SK-N-SH treated with all-trans-retinoic acid at 6 μM for 48 hours (cell line): ENCODE measurements at regions not wholly inside any gene's neighbourhood (a gene's known extent, or its start where the extent isn't known, plus 50 kb on each side); places are given as distances from the start of the nearest gene placed in this dataset.

Experiments
- ATAC-seq: fragments of 200-7000 bp; cut with Tn5 transposase; 3 replicates; pipeline ENCODE4 v1.9.1; 2020; ENCODE audit warnings: mild to moderate bottlenecking, moderate library complexity
- ARNTL ChIP-seq: fragments of 450-650 bp; formaldehyde crosslinking; IDR thresholded peaks from 2 replicates; pipeline ENCODE4 v1.5.0; 2020; ENCODE audit warnings: low read depth, mild to moderate bottlenecking, moderate library complexity, borderline replicate concordance
- CSDC2 ChIP-seq: fragments of 250-450 bp; sonication (Bioruptor Pico); IDR thresholded peaks from 2 replicates; pipeline ENCODE4 v1.5.0; 2020; ENCODE audit warnings: mild to moderate bottlenecking, moderate library complexity
- ESRRG ChIP-seq: fragments of 250-450 bp; sonication (Bioruptor Pico); IDR thresholded peaks from 2 replicates; pipeline ENCODE4 v1.6.1; 2021; ENCODE audit warnings: mild to moderate bottlenecking
- GLIS3 ChIP-seq: fragments of 250-450 bp; sonication (Bioruptor Pico); IDR thresholded peaks from 2 replicates; pipeline ENCODE4 v1.5.0; 2020; ENCODE audit warnings: mild to moderate bottlenecking, moderate library complexity
- ISL1 ChIP-seq: fragments of 250-450 bp; sonication (Bioruptor Pico); IDR thresholded peaks from 2 replicates; pipeline ENCODE4 v2.1.2; 2022; ENCODE audit warnings: mild to moderate bottlenecking, moderate library complexity
- PPARA ChIP-seq: fragments of 250-450 bp; sonication (Bioruptor Pico); IDR thresholded peaks from 2 replicates; pipeline ENCODE4 v1.5.0; 2020; ENCODE audit warnings: mild to moderate bottlenecking, borderline replicate concordance
- RARB ChIP-seq: fragments of 250-450 bp; sonication (Bioruptor Pico); IDR thresholded peaks from 2 replicates; pipeline ENCODE4 v1.8.0; 2021; ENCODE audit warnings: mild to moderate bottlenecking, moderate library complexity
- TCF4 ChIP-seq: fragments of 250-450 bp; sonication (Bioruptor Pico); IDR thresholded peaks from 2 replicates; pipeline ENCODE4 v1.8.0; 2021; ENCODE audit warnings: mild to moderate bottlenecking, moderate library complexity, borderline replicate concordance
- TOX ChIP-seq: fragments of 250-450 bp; sonication (Bioruptor Pico); IDR thresholded peaks from 2 replicates; pipeline ENCODE4 v1.8.0; 2021; ENCODE audit warnings: mild to moderate bottlenecking, moderate library complexity, borderline replicate concordance
- TSHZ2 ChIP-seq: fragments of 250-450 bp; sonication (Bioruptor Pico); IDR thresholded peaks from 2 replicates; pipeline ENCODE4 v1.5.0; 2020; ENCODE audit warnings: mild to moderate bottlenecking, moderate library complexity
- ZC3H10 ChIP-seq: fragments of 250-450 bp; sonication (Bioruptor Pico); IDR thresholded peaks from 2 replicates; pipeline ENCODE4 v1.5.1; 2021; ENCODE audit warnings: mild to moderate bottlenecking, moderate library complexity
- ZFP3 ChIP-seq: fragments of 250-450 bp; sonication (Bioruptor Pico); IDR thresholded peaks from 2 replicates; pipeline ENCODE4 v1.5.0; 2020; ENCODE audit warnings: mild to moderate bottlenecking, moderate library complexity
- ZFP30 ChIP-seq: fragments of 450-650 bp; formaldehyde crosslinking; IDR thresholded peaks from 2 replicates; pipeline ENCODE4 v1.5.0; 2022; ENCODE audit warnings: mild to moderate bottlenecking, moderate library complexity
- ZNF565 ChIP-seq: fragments of 450-650 bp; formaldehyde crosslinking; conservative IDR thresholded peaks from 2 replicates; pipeline ENCODE4 v1.5.0; 2020; ENCODE audit warnings: low read depth, mild to moderate bottlenecking, moderate library complexity
- ZNF70 ChIP-seq: fragments of 450-650 bp; formaldehyde crosslinking; IDR thresholded peaks from 2 replicates; pipeline ENCODE4 v1.5.0; 2020; ENCODE audit warnings: mild to moderate bottlenecking, moderate library complexity
- ZNF8 ChIP-seq: fragments of 450-650 bp; formaldehyde crosslinking; IDR thresholded peaks from 2 replicates; pipeline ENCODE4 v1.5.0; 2020; ENCODE audit warnings: mild to moderate bottlenecking, moderate library complexity
- TF ChIP-seq, protein P1 (sequence below): fragments of 250-450 bp; sonication (Bioruptor Pico); IDR thresholded peaks from 2 replicates; pipeline ENCODE4 v1.8.0; 2020; ENCODE audit warnings: mild to moderate bottlenecking, moderate library complexity, borderline replicate concordance
- TF ChIP-seq, protein P2 (sequence below): fragments of 250-450 bp; sonication (Bioruptor Pico); IDR thresholded peaks from 2 replicates; pipeline ENCODE4 v1.8.0; 2021; ENCODE audit warnings: low read depth, mild to moderate bottlenecking, moderate library complexity, borderline replicate concordance
- TF ChIP-seq, protein P3 (sequence below): fragments of 250-450 bp; sonication (Bioruptor Pico); IDR thresholded peaks from 2 replicates; pipeline ENCODE4 v1.5.1; 2021; ENCODE audit warnings: mild to moderate bottlenecking, moderate library complexity
- TF ChIP-seq, protein P4 (sequence below): fragments of 250-450 bp; sonication (Bioruptor Pico); IDR thresholded peaks from 2 replicates; pipeline ENCODE4 v1.5.1; 2020; ENCODE audit warnings: low read depth, mild to moderate bottlenecking, moderate library complexity

GRCh38 chr13:74204602-74205312, 70.6 kb upstream of the KLF12 start (continued):
- TF ChIP-seq ZFP3 (CRISPR knock-in tag) (no peak), ZFP30 (CRISPR knock-in tag) (no peak)

- TF ChIP-seq CSDC2 (no peak), PPARA (no peak), ZNF8 (CRISPR knock-in tag) (no peak)
- TF ChIP-seq, protein P1, sequence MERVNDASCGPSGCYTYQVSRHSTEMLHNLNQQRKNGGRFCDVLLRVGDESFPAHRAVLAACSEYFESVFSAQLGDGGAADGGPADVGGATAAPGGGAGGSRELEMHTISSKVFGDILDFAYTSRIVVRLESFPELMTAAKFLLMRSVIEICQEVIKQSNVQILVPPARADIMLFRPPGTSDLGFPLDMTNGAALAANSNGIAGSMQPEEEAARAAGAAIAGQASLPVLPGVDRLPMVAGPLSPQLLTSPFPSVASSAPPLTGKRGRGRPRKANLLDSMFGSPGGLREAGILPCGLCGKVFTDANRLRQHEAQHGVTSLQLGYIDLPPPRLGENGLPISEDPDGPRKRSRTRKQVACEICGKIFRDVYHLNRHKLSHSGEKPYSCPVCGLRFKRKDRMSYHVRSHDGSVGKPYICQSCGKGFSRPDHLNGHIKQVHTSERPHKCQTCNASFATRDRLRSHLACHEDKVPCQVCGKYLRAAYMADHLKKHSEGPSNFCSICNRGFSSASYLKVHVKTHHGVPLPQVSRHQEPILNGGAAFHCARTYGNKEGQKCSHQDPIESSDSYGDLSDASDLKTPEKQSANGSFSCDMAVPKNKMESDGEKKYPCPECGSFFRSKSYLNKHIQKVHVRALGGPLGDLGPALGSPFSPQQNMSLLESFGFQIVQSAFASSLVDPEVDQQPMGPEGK (CRISPR knock-in tag): no peak
- TF ChIP-seq, protein P2, sequence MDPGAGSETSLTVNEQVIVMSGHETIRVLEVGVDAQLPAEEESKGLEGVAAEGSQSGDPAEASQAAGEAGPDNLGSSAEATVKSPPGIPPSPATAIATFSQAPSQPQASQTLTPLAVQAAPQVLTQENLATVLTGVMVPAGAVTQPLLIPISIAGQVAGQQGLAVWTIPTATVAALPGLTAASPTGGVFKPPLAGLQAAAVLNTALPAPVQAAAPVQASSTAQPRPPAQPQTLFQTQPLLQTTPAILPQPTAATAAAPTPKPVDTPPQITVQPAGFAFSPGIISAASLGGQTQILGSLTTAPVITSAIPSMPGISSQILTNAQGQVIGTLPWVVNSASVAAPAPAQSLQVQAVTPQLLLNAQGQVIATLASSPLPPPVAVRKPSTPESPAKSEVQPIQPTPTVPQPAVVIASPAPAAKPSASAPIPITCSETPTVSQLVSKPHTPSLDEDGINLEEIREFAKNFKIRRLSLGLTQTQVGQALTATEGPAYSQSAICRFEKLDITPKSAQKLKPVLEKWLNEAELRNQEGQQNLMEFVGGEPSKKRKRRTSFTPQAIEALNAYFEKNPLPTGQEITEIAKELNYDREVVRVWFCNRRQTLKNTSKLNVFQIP (CRISPR knock-in tag): no peak
- TF ChIP-seq, protein P3, sequence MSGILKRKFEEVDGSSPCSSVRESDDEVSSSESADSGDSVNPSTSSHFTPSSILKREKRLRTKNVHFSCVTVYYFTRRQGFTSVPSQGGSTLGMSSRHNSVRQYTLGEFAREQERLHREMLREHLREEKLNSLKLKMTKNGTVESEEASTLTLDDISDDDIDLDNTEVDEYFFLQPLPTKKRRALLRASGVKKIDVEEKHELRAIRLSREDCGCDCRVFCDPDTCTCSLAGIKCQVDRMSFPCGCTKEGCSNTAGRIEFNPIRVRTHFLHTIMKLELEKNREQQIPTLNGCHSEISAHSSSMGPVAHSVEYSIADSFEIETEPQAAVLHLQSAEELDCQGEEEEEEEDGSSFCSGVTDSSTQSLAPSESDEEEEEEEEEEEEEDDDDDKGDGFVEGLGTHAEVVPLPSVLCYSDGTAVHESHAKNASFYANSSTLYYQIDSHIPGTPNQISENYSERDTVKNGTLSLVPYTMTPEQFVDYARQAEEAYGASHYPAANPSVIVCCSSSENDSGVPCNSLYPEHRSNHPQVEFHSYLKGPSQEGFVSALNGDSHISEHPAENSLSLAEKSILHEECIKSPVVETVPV (CRISPR knock-in tag): no peak
- TF ChIP-seq, protein P4, sequence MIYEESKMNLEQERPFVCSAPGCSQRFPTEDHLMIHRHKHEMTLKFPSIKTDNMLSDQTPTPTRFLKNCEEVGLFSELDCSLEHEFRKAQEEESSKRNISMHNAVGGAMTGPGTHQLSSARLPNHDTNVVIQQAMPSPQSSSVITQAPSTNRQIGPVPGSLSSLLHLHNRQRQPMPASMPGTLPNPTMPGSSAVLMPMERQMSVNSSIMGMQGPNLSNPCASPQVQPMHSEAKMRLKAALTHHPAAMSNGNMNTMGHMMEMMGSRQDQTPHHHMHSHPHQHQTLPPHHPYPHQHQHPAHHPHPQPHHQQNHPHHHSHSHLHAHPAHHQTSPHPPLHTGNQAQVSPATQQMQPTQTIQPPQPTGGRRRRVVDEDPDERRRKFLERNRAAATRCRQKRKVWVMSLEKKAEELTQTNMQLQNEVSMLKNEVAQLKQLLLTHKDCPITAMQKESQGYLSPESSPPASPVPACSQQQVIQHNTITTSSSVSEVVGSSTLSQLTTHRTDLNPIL (CRISPR knock-in tag): no peak
- no peak; the same call in 2 of the 3 replicates for ATAC-seq
These were observed 69.4 kb upstream of the KLF12 start for GRCh38 chr13:74203576-74203975.

DNA sequence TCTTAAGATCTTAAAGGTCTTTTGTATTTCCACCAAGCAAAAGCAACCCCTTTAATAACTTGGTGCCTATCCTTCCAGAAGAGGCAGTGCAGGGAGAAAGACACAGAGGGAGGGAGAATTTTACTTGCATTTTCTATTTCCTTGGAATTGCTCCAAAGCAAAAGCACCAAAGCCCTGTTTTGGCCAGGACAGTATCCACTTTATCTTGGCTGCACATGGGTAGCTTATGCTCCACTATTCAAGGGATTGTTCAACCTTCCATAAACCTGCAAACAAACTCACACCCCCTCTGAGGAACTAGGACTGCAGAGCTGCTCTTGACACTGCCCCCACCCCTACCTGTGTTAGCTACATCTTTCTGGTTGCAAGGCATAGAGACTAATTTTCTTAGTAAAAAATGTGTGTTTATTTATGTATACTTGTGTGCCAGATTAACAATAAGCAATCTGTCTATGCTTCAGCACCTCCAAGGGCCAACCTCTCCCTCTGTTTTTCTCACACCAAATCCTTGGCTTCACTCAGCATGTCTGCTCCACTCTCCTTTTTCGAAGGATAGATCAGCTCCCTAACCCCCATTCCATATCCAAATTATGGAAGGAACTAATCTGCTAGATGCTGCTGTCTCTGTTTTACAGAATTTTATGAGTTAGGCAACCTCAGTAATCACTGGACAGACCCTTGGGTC, 68.1 kb upstream of the KLF12 start:
- no peak for ATAC-seq
- TF ChIP-seq TSHZ2 (CRISPR knock-in tag) (no peak), ZC3H10 (CRISPR knock-in tag) (no peak), ARNTL (CRISPR knock-in tag) (no peak), ZFP3 (CRISPR knock-in tag) (no peak)
- TF ChIP-seq, protein P1 (CRISPR knock-in tag): no peak

DNA sequence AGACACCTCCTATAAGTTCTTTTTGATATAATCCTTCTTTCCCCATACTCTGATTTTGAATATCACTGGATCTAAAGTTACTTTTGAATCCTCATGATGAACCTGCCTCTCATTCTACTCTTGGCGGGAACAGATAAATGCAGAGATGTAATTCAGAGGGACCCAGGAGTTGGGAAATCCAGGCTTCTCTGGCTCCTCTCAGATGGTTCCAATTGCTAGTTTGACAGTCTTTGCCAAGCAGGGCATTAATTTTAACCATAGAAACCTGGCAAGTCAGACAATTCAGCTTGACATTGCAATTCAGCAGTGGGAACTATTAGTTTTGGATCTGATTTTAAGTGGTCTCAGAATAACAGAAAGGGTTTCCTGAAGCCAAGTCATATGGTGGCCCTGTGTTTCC, 67.3 kb upstream of the KLF12 start:
- no peak for ATAC-seq
- TF ChIP-seq GLIS3 (no peak), ZFP30 (CRISPR knock-in tag) (no peak), PPARA (no peak), ZFP3 (CRISPR knock-in tag) (no peak), RARB (CRISPR knock-in tag) (no peak), TCF4 (CRISPR knock-in tag) (no peak), ESRRG (CRISPR knock-in tag) (no peak), TOX (no peak), CSDC2 (no peak), ZNF70 (CRISPR knock-in tag) (no peak), ARNTL (CRISPR knock-in tag) (no peak), ZNF565 (CRISPR knock-in tag) (no peak), ISL1 (no peak)
- TF ChIP-seq, protein P2 (CRISPR knock-in tag): no peak
- TF ChIP-seq, protein P4 (CRISPR knock-in tag): no peak
